ENCODE measurements at regions not wholly inside any gene's neighbourhood (a gene's known extent, or its start where the extent isn't known, plus 50 kb on each side); places are given as distances from the start of the nearest gene placed in this dataset.

DNA sequence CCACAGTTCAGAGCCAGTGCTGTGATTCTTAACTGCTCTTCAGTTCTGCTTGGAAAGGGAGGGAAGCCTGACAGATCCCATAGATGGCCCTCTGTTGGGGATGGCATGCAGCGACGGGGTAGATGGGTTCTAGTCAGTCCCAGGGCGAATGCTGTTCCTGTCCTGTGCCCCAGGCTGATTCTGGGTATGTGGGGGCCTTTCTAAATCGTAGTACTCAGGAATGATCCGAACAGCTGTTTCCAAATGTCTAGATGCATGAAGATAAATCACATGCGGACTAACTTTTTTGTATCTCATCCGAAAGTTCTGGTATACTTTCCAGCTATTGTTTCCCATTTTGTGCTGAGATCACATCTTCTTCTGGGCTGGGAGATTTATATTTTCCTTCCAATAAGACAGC is 186.0 kb upstream of the MKI67 start:
- TF ChIP-seq, protein P1, sequence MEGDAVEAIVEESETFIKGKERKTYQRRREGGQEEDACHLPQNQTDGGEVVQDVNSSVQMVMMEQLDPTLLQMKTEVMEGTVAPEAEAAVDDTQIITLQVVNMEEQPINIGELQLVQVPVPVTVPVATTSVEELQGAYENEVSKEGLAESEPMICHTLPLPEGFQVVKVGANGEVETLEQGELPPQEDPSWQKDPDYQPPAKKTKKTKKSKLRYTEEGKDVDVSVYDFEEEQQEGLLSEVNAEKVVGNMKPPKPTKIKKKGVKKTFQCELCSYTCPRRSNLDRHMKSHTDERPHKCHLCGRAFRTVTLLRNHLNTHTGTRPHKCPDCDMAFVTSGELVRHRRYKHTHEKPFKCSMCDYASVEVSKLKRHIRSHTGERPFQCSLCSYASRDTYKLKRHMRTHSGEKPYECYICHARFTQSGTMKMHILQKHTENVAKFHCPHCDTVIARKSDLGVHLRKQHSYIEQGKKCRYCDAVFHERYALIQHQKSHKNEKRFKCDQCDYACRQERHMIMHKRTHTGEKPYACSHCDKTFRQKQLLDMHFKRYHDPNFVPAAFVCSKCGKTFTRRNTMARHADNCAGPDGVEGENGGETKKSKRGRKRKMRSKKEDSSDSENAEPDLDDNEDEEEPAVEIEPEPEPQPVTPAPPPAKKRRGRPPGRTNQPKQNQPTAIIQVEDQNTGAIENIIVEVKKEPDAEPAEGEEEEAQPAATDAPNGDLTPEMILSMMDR (IDR thresholded peaks at IDR 0.05; ENCODE audit: low read depth, low read length, missing input control): no peak
- TF ChIP-seq EGR1 (IDR thresholded peaks at IDR 0.05; ENCODE audit: low read depth in 2 of 2): no peak
- TF ChIP-seq MAX (IDR thresholded peaks at IDR 0.05): no peak
- TF ChIP-seq, protein P2, sequence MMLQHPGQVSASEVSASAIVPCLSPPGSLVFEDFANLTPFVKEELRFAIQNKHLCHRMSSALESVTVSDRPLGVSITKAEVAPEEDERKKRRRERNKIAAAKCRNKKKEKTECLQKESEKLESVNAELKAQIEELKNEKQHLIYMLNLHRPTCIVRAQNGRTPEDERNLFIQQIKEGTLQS (IDR thresholded peaks at IDR 0.05): no peak
- TF ChIP-seq JUND (IDR thresholded peaks at IDR 0.05): no peak
- no peak for TF ChIP-seq FOXA2 (IDR thresholded peaks at IDR 0.05)
- H3K9ac ChIP-seq (ENCODE audit: low read depth in 1 of 2, low read length in 2 of 2): no peak overlapping the region
- DNase-seq (ENCODE audit: low spot score): no peak
- H3K9me3 ChIP-seq (ENCODE audit: control insufficient read depth in 4 of 4, low read length in 3 of 4): no peaks in the 10 kb centered on the region
- H3K27ac ChIP-seq (ENCODE audit: low read depth in 1 of 2, low read length in 2 of 2): no peak overlapping the region
- no peak overlapping the region for H3K4me3 ChIP-seq (ENCODE audit: low read depth in 1 of 3, low read length in 3 of 3)
- H3K27me3 ChIP-seq (ENCODE audit: control insufficient read depth in 4 of 4, insufficient read depth in 4 of 4, low read length in 3 of 4): peaks cover 0 to 4% (median under 1%) of the 10 kb centered on the region in 4 donors
- H3K36me3 ChIP-seq (ENCODE audit: control insufficient read depth in 4 of 4, insufficient read depth in 3 of 4, low read depth in 1 of 4, low read length in 3 of 4): no peaks in the 10 kb centered on the region
- H3K4me1 ChIP-seq (ENCODE audit: control insufficient read depth in 4 of 4, insufficient read depth in 4 of 4, low read length in 3 of 4): no peaks in the 10 kb centered on the region
- WGBS: 86% methylated on average over 7 of the region's 7 CpGs

DNA sequence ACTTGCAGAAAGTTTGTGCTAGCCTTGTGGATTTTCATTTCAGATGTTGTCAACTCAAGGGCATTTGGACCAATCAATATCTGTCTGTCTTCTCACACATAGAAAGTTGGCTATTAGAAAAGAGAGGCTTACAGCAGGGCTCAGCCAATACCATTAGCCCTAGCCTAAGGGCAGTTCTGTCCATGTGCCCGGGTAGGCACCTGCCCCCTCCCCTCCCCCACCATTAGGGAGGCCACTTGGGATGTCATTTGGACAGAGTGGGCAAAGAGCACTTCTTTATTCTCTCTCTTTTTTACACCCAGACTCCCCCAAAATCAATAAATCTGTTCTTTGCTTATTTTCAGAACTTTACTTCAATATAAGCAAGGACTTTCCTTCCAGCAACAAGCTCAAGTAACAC is 188.5 kb upstream of the MKI67 start:
- Histone ChIP-seq H3K4me1 (ENCODE audit: control insufficient read depth in 4 of 4, insufficient read depth in 4 of 4, low read length in 3 of 4) (no peaks in the 10 kb centered on the region), H3K36me3 (ENCODE audit: control insufficient read depth in 4 of 4, insufficient read depth in 3 of 4, low read depth in 1 of 4, low read length in 3 of 4) (no peaks in the 10 kb centered on the region), H3K4me3 (ENCODE audit: low read depth in 1 of 3, low read length in 3 of 3) (no peak overlapping the region), H3K27me3 (ENCODE audit: control insufficient read depth in 4 of 4, insufficient read depth in 4 of 4, low read length in 3 of 4) (peaks cover 0 to 4% (median under 1%) of the 10 kb centered on the region in 4 donors), H3K27ac (ENCODE audit: low read depth in 1 of 2, low read length in 2 of 2) (no peak overlapping the region), H3K9me3 (ENCODE audit: control insufficient read depth in 4 of 4, low read length in 3 of 4) (no peaks in the 10 kb centered on the region), H3K9ac (ENCODE audit: low read depth in 1 of 2, low read length in 2 of 2) (no peak overlapping the region)
- 29% methylated on average over 1 of the region's 1 CpG for WGBS
- TF ChIP-seq NR2F2 (IDR thresholded peaks at IDR 0.05) (no peak), GABPA (IDR thresholded peaks at IDR 0.05 in 1 of 2, conservative IDR thresholded peaks at IDR 0.05 in 1 of 2) (no peak), MAX (IDR thresholded peaks at IDR 0.05) (no peak), YY1 (IDR thresholded peaks at IDR 0.05) (no peak), EGR1 (IDR thresholded peaks at IDR 0.05; ENCODE audit: low read depth in 2 of 2) (no peak), HNF4G (IDR thresholded peaks at IDR 0.05) (no peak), RAD21 (IDR thresholded peaks at IDR 0.05) (no peak), RXRA (IDR thresholded peaks at IDR 0.05) (no peak), FOXA1 (IDR thresholded peaks at IDR 0.05) (no peak), SP1 (IDR thresholded peaks at IDR 0.05) (no peak), JUND (IDR thresholded peaks at IDR 0.05) (no peak)
- TF ChIP-seq, protein P3, sequence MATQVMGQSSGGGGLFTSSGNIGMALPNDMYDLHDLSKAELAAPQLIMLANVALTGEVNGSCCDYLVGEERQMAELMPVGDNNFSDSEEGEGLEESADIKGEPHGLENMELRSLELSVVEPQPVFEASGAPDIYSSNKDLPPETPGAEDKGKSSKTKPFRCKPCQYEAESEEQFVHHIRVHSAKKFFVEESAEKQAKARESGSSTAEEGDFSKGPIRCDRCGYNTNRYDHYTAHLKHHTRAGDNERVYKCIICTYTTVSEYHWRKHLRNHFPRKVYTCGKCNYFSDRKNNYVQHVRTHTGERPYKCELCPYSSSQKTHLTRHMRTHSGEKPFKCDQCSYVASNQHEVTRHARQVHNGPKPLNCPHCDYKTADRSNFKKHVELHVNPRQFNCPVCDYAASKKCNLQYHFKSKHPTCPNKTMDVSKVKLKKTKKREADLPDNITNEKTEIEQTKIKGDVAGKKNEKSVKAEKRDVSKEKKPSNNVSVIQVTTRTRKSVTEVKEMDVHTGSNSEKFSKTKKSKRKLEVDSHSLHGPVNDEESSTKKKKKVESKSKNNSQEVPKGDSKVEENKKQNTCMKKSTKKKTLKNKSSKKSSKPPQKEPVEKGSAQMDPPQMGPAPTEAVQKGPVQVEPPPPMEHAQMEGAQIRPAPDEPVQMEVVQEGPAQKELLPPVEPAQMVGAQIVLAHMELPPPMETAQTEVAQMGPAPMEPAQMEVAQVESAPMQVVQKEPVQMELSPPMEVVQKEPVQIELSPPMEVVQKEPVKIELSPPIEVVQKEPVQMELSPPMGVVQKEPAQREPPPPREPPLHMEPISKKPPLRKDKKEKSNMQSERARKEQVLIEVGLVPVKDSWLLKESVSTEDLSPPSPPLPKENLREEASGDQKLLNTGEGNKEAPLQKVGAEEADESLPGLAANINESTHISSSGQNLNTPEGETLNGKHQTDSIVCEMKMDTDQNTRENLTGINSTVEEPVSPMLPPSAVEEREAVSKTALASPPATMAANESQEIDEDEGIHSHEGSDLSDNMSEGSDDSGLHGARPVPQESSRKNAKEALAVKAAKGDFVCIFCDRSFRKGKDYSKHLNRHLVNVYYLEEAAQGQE (IDR thresholded peaks at IDR 0.05): no peak
- TF ChIP-seq, protein P4, sequence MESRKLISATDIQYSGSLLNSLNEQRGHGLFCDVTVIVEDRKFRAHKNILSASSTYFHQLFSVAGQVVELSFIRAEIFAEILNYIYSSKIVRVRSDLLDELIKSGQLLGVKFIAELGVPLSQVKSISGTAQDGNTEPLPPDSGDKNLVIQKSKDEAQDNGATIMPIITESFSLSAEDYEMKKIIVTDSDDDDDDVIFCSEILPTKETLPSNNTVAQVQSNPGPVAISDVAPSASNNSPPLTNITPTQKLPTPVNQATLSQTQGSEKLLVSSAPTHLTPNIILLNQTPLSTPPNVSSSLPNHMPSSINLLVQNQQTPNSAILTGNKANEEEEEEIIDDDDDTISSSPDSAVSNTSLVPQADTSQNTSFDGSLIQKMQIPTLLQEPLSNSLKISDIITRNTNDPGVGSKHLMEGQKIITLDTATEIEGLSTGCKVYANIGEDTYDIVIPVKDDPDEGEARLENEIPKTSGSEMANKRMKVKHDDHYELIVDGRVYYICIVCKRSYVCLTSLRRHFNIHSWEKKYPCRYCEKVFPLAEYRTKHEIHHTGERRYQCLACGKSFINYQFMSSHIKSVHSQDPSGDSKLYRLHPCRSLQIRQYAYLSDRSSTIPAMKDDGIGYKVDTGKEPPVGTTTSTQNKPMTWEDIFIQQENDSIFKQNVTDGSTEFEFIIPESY (IDR thresholded peaks at IDR 0.05): no peak
- TF ChIP-seq, protein P2 (IDR thresholded peaks at IDR 0.05): no peak
- DNase-seq (ENCODE audit: low spot score): no peak

All from liver (tissue), 8 donors.